ENCODE measurements at regions not wholly inside any gene's neighbourhood (a gene's known extent, or its start where the extent isn't known, plus 50 kb on each side); places are given as distances from the start of the nearest gene placed in this dataset.

GRCh38 chr9:99725852-99726251 lies 95.8 kb upstream of the NR4A3 start:
- Histone ChIP-seq H3K4me1 (no peaks in the 10 kb centered on the region), H3K4me3 (no peak overlapping the region), H3K9me3 (no peaks in the 10 kb centered on the region), H3K27ac (no peak overlapping the region), H3K4me2 (no peak overlapping the region)
- FAIRE-seq (no peak), ATAC-seq (no peak), DNase-seq (ENCODE audit: low read depth in 1 of 2, low spot score in 1 of 2) (no peak)
- ChIA-PET POLR2A (no interaction called here), CTCF (no interaction called here)
- TF ChIP-seq, protein P1, sequence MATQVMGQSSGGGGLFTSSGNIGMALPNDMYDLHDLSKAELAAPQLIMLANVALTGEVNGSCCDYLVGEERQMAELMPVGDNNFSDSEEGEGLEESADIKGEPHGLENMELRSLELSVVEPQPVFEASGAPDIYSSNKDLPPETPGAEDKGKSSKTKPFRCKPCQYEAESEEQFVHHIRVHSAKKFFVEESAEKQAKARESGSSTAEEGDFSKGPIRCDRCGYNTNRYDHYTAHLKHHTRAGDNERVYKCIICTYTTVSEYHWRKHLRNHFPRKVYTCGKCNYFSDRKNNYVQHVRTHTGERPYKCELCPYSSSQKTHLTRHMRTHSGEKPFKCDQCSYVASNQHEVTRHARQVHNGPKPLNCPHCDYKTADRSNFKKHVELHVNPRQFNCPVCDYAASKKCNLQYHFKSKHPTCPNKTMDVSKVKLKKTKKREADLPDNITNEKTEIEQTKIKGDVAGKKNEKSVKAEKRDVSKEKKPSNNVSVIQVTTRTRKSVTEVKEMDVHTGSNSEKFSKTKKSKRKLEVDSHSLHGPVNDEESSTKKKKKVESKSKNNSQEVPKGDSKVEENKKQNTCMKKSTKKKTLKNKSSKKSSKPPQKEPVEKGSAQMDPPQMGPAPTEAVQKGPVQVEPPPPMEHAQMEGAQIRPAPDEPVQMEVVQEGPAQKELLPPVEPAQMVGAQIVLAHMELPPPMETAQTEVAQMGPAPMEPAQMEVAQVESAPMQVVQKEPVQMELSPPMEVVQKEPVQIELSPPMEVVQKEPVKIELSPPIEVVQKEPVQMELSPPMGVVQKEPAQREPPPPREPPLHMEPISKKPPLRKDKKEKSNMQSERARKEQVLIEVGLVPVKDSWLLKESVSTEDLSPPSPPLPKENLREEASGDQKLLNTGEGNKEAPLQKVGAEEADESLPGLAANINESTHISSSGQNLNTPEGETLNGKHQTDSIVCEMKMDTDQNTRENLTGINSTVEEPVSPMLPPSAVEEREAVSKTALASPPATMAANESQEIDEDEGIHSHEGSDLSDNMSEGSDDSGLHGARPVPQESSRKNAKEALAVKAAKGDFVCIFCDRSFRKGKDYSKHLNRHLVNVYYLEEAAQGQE (IDR thresholded peaks at IDR 0.05) = no peak
- TF ChIP-seq, protein P2, sequence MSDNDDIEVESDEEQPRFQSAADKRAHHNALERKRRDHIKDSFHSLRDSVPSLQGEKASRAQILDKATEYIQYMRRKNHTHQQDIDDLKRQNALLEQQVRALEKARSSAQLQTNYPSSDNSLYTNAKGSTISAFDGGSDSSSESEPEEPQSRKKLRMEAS (IDR thresholded peaks at IDR 0.05) = no peak
- TF ChIP-seq NFE2L2 (conservative IDR thresholded peaks at IDR 0.05; ENCODE audit: low read length) = no peak
- no peak for TF ChIP-seq NPAS2 (CRISPR knock-in tag; IDR thresholded peaks at IDR 0.05; ENCODE audit: borderline replicate concordance)
- no peak for TF ChIP-seq CHD4 (IDR thresholded peaks at IDR 0.05; ENCODE audit: borderline replicate concordance)
- no peak for TF ChIP-seq BHLHE40 (IDR thresholded peaks at IDR 0.05; ENCODE audit: low read depth, low read length)
- TF ChIP-seq TFCP2L1 (CRISPR knock-in tag; IDR thresholded peaks at IDR 0.05) = no peak
- TF ChIP-seq HOXB5 (CRISPR knock-in tag; IDR thresholded peaks at IDR 0.05) = no peak
- TF ChIP-seq, protein P3, sequence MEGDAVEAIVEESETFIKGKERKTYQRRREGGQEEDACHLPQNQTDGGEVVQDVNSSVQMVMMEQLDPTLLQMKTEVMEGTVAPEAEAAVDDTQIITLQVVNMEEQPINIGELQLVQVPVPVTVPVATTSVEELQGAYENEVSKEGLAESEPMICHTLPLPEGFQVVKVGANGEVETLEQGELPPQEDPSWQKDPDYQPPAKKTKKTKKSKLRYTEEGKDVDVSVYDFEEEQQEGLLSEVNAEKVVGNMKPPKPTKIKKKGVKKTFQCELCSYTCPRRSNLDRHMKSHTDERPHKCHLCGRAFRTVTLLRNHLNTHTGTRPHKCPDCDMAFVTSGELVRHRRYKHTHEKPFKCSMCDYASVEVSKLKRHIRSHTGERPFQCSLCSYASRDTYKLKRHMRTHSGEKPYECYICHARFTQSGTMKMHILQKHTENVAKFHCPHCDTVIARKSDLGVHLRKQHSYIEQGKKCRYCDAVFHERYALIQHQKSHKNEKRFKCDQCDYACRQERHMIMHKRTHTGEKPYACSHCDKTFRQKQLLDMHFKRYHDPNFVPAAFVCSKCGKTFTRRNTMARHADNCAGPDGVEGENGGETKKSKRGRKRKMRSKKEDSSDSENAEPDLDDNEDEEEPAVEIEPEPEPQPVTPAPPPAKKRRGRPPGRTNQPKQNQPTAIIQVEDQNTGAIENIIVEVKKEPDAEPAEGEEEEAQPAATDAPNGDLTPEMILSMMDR (IDR thresholded peaks at IDR 0.05) = no peak
- TF ChIP-seq ESRRA (IDR thresholded peaks at IDR 0.05; ENCODE audit: borderline replicate concordance, low read length) = no peak
- no peak for TF ChIP-seq JUNB (IDR thresholded peaks at IDR 0.05)
- TF ChIP-seq EP300 (IDR thresholded peaks at IDR 0.05) = no peak
- TF ChIP-seq CBX2 (IDR thresholded peaks at IDR 0.05; ENCODE audit: borderline replicate concordance, low read depth) = no peak
- TF ChIP-seq CEBPB (IDR thresholded peaks at IDR 0.05) = no peak
- TF ChIP-seq HEYL (CRISPR knock-in tag; IDR thresholded peaks at IDR 0.05) = no peak
- TF ChIP-seq CBX8 (IDR thresholded peaks at IDR 0.05) = no peak

- DNase-seq (ENCODE audit: low read depth in 1 of 2, low spot score in 1 of 2) = no peak
- H3K4me2 ChIP-seq = no peak overlapping the region
- ChIA-PET CTCF (no interaction called here), POLR2A (no interaction called here)
- ATAC-seq = no peak
- no peak overlapping the region for H3K27ac ChIP-seq
- no peaks in the 10 kb centered on the region for H3K4me1 ChIP-seq
- TF ChIP-seq HEYL (CRISPR knock-in tag; IDR thresholded peaks at IDR 0.05) (no peak), ZFP36 (IDR thresholded peaks at IDR 0.05; ENCODE audit: borderline replicate concordance, partially characterized antibody) (no peak), ZC3H11A (IDR thresholded peaks at IDR 0.05) (no peak), CBX8 (IDR thresholded peaks at IDR 0.05) (no peak), HOXB5 (CRISPR knock-in tag; IDR thresholded peaks at IDR 0.05) (no peak), RFX5 (IDR thresholded peaks at IDR 0.05) (no peak), JUNB (IDR thresholded peaks at IDR 0.05) (no peak), ZNF302 (CRISPR knock-in tag; IDR thresholded peaks at IDR 0.05) (no peak), SREBF2 (IDR thresholded peaks at IDR 0.05) (no peak), HDAC2 (IDR thresholded peaks at IDR 0.05) (no peak), KDM5A (IDR thresholded peaks at IDR 0.05) (no peak), ZSCAN20 (CRISPR knock-in tag; IDR thresholded peaks at IDR 0.05) (no peak), RNF2 (IDR thresholded peaks at IDR 0.05; ENCODE audit: borderline replicate concordance, low read depth) (no peak), RAD21 (conservative IDR thresholded peaks at IDR 0.05 in 1 of 2, IDR thresholded peaks at IDR 0.05 in 1 of 2) (no peak), SMC3 (IDR thresholded peaks at IDR 0.05) (no peak), CBX2 (IDR thresholded peaks at IDR 0.05; ENCODE audit: borderline replicate concordance, low read depth) (no peak)
- H3K4me3 ChIP-seq = no peak overlapping the region
- no peak for FAIRE-seq
- no peaks in the 10 kb centered on the region for H3K9me3 ChIP-seq
These were observed 94.9 kb upstream of the NR4A3 start for GRCh38 chr9:99726758-99727157.
